Naive thymus-derived CD8-positive, alpha-beta T cell (primary cell): ENCODE measurements at regions not wholly inside any gene's neighbourhood (a gene's known extent, or its start where the extent isn't known, plus 50 kb on each side); places are given as distances from the start of the nearest gene placed in this dataset.

Experiments
- ATAC-seq, 2 donors: fragments of 150-1000 bp; cut with Tn5 transposase in 1 of 2; sonication (Bioruptor Pico), chemical (Tn5 transposase) in 1 of 2; 1 replicate in 1 of 2; 2 replicates in 1 of 2; pipeline ENCODE4 v1.10.0; 2021; ENCODE audit warnings: mild to moderate bottlenecking in 2 of 2, moderate library complexity in 2 of 2
- POLR2A ChIA-PET: fragments of 350-600 bp; sonication (Branson Sonifier 250); formaldehyde crosslinking; loops from one replicate; lab custom pipeline; 2021; ENCODE audit warnings: antibody characterized with exemption; lab: Charles Lee
- DNase-seq, 10 donors: peaks; one replicate each; pipeline versions ENCODE4 v3.0.0 to v3.0.0-alpha.2; 2020 to 2022
- H3K27ac Mint-ChIP-seq, 10 donors: one replicate each; pipeline ENCODE4 v1.8.0; 2020 to 2022; ENCODE audit warnings: mild to moderate bottlenecking in 10 of 10, mixed read lengths in 10 of 10, moderate library complexity in 4 of 10, inconsistent platforms in 1 of 10
- H3K27me3 Mint-ChIP-seq, 5 donors: one replicate each; pipeline ENCODE4 v1.8.0; 2021 to 2022; ENCODE audit warnings: mixed read lengths in 5 of 5
- H3K36me3 Mint-ChIP-seq, 3 donors: one replicate each; pipeline ENCODE4 v1.8.0; 2020 to 2022; ENCODE audit warnings: mixed read lengths in 3 of 3, mild to moderate bottlenecking in 2 of 3, inconsistent platforms in 1 of 3
- H3K4me1 Mint-ChIP-seq, 4 donors: one replicate each; pipeline ENCODE4 v1.8.0; 2021 to 2022; ENCODE audit warnings: mixed read lengths in 4 of 4
- H3K4me3 Mint-ChIP-seq, 10 donors: one replicate each; pipeline ENCODE4 v1.8.0; 2020 to 2022; ENCODE audit warnings: mild to moderate bottlenecking in 10 of 10, mixed read lengths in 10 of 10, moderate library complexity in 6 of 10, inconsistent platforms in 1 of 10
- H3K9me3 Mint-ChIP-seq, 9 donors: one replicate each; pipeline ENCODE4 v1.8.0; 2020 to 2022; ENCODE audit warnings: mixed read lengths in 9 of 9, mild to moderate bottlenecking in 3 of 9, inconsistent platforms in 1 of 9, moderate library complexity in 1 of 9

- no peak for DNase-seq
- peaks cover 0 to 13% (median 3%) of the 10 kb centered on the region in 9 donors for H3K9me3 Mint-ChIP-seq
- H3K27me3 Mint-ChIP-seq = no peaks in the 10 kb centered on the region
- peaks cover 0 to 3% (median 0%) of the 10 kb centered on the region in 4 donors for H3K4me1 Mint-ChIP-seq
- no peak overlapping the region for H3K4me3 Mint-ChIP-seq
- no peak for ATAC-seq
- POLR2A ChIA-PET = no interaction called here
- H3K36me3 Mint-ChIP-seq = no peaks in the 10 kb centered on the region
- H3K27ac Mint-ChIP-seq = no peak overlapping the region
These were observed 1306.9 kb downstream of the UQCRFS1 start for GRCh38 chr19:27906081-27906480.

DNA sequence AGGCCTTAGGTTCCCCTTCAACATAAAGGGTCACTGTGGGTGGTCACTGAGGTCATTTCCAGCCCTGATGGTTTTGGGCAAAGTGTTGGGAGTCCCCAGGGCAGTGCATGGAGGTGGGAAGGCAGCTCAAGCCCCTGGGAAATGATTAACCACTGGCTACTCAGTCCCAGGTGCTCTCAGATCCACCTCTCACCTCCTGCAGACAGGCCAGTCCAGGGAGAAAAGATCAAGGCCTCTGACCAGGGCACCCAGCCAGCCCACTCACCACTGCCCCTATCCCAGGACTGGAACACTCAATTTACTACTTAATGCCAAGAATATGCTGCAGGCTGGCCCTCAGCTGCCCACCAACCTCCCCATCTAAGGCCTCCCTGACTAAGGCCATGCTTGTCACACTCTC, 1307.9 kb downstream of the UQCRFS1 start:
- Mint-ChIP-seq H3K27me3 (peaks cover 0 to 1% (median 0%) of the 10 kb centered on the region in 5 donors), H3K36me3 (no peaks in the 10 kb centered on the region), H3K9me3 (peaks cover 0 to 12% (median 0%) of the 10 kb centered on the region in 9 donors), H3K4me1 (no peaks in the 10 kb centered on the region), H3K4me3 (no peak overlapping the region), H3K27ac (no peak overlapping the region)
- DNase-seq = no peak
- ATAC-seq = no peak
- POLR2A ChIA-PET = no interaction called here

GRCh38 chr19:27901078-27901477, 1311.9 kb downstream of the UQCRFS1 start:
- Mint-ChIP-seq H3K4me1 (no peaks in the 10 kb centered on the region), H3K27ac (no peak overlapping the region), H3K4me3 (no peak overlapping the region), H3K9me3 (peaks cover 0 to 15% (median 0%) of the 10 kb centered on the region in 9 donors), H3K36me3 (no peaks in the 10 kb centered on the region), H3K27me3 (peaks cover 0 to 2% (median 0%) of the 10 kb centered on the region in 5 donors)
- ATAC-seq = no peak
- no peak for DNase-seq
- POLR2A ChIA-PET = no interaction called here

DNA sequence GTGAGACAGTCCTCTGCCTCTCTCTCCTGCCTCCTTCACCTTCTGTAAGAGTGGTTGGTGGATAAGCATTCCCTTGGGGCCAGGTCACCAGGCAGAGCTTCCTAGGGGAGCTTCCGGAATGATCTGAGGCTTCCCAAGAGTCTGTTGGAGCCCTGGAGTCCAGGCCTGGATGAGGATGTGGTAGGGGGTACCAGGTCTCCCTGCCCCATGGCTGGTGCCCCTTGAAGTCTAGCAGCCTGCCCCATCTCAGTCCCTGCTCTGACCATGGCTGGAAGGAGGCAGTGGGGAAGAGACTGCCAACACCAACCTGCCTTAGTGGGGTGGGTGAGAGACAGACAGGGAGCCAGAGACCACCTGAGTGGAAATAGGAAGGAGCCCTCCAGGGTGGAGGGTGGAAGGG, 1316.9 kb downstream of the UQCRFS1 start:
- DNase-seq = no peak
- POLR2A ChIA-PET = no interaction called here
- Mint-ChIP-seq H3K36me3 (no peaks in the 10 kb centered on the region), H3K4me3 (no peak overlapping the region), H3K9me3 (peaks cover 0 to 33% (median 3%) of the 10 kb centered on the region in 9 donors), H3K27ac (no peak overlapping the region), H3K4me1 (no peaks in the 10 kb centered on the region), H3K27me3 (peaks cover 0 to 2% (median 0%) of the 10 kb centered on the region in 5 donors)
- no peak for ATAC-seq

DNA sequence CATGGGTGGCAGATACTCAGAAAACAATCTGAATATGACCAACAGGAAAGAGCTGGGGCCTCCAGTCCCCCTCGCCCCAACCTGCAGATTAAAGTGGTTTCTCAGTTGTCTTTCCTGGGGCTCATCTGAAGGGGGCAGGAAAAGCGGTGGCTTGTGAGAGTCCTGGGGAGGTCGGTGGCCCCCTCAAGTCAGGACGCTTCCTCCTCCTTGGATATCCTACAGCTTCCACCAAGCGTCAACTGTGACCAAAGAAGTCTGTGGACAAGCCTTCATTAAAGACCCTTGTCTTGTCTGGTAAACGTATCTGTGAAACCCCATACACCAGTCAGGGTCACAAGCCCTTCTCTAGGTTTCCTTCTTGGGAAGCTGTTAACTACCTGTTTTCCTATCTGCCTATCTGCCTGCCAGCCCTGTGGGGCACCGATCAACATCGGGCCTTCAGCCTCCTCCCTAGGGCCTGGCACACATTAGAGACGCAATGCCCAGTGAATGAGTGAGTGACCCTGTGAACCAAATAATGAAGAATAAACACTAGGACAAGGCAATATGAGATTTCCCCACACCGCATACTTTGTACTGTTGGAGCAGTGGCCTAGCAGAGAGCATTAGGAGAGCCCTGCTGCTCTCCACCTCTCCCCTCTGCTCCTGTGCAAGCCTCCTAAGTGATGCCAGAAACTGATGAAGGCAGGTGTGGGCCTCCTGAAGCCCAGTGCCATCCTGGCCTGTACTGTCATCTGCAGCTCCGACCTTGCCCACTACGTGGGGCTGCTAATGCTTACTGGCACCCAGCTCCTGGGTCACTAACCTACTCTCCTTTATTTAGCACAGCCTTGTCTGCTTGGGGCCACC, 1317.8 kb downstream of the UQCRFS1 start:
- Mint-ChIP-seq H3K36me3 (no peaks in the 10 kb centered on the region), H3K27me3 (peaks cover 0 to 1% (median 0%) of the 10 kb centered on the region in 5 donors), H3K4me1 (no peaks in the 10 kb centered on the region), H3K4me3 (no peak overlapping the region), H3K9me3 (peaks cover 0 to 24% (median under 1%) of the 10 kb centered on the region in 9 donors), H3K27ac (no peak overlapping the region)
- no peak for DNase-seq
- no peak for ATAC-seq
- POLR2A ChIA-PET = no interaction called here

GRCh38 chr19:27892500-27892899, 1320.5 kb downstream of the UQCRFS1 start:
- H3K27me3 Mint-ChIP-seq = no peaks in the 10 kb centered on the region
- H3K36me3 Mint-ChIP-seq = peaks cover 0 to 6% (median 0%) of the 10 kb centered on the region in 3 donors
- no peaks in the 10 kb centered on the region for H3K4me1 Mint-ChIP-seq
- peaks cover 0 to 22% (median 15%) of the 10 kb centered on the region in 9 donors for H3K9me3 Mint-ChIP-seq
- POLR2A ChIA-PET = no interaction called here
- H3K27ac Mint-ChIP-seq = peak overlapping the region in 1 of 10 donors; percentile 39
- no peak overlapping the region for H3K4me3 Mint-ChIP-seq
- no peak for DNase-seq
- ATAC-seq = no peak

GRCh38 chr19:27891411-27891810, 1321.5 kb downstream of the UQCRFS1 start:
- H3K27me3 Mint-ChIP-seq = no peaks in the 10 kb centered on the region
- peaks cover 0 to 32% (median 24%) of the 10 kb centered on the region in 9 donors for H3K9me3 Mint-ChIP-seq
- H3K4me3 Mint-ChIP-seq = no peak overlapping the region
- ATAC-seq (no peak), DNase-seq (no peak)
- H3K36me3 Mint-ChIP-seq = peaks cover 0 to 8% (median 0%) of the 10 kb centered on the region in 3 donors
- H3K4me1 Mint-ChIP-seq = no peaks in the 10 kb centered on the region
- POLR2A ChIA-PET = no interaction called here
- H3K27ac Mint-ChIP-seq = no peak overlapping the region

- Mint-ChIP-seq H3K9me3 (peaks cover 1 to 38% (median 27%) of the 10 kb centered on the region in 9 donors), H3K4me1 (no peaks in the 10 kb centered on the region), H3K36me3 (peaks cover 0 to 11% (median 0%) of the 10 kb centered on the region in 3 donors), H3K4me3 (no peak overlapping the region), H3K27ac (no peak overlapping the region), H3K27me3 (no peaks in the 10 kb centered on the region)
- DNase-seq (no peak), ATAC-seq (no peak)
- POLR2A ChIA-PET = no interaction called here
These were observed 1322.3 kb downstream of the UQCRFS1 start for GRCh38 chr19:27890696-27891095.

DNA sequence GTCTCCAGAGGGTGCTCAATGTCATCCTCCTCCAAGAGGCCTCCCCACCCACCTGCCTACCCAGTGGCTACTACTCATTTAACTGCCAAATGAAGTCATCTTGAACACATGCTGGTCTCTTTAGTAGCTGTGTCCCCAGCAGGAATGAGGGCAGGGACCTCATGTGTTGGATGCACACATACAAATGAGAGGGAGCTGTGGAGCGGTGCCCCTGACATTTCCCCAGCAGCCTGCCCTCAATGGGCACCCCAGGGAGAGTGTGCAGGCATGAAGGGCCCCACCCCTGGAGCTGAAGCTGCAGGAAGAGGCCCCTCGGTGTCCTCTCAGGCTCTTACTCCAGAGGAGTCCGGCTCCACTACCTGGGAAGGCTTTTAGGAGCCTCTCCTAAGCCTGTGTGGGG, 1322.7 kb downstream of the UQCRFS1 start:
- Mint-ChIP-seq H3K36me3 (peaks cover 0 to 11% (median 0%) of the 10 kb centered on the region in 3 donors), H3K4me3 (no peak overlapping the region), H3K27me3 (no peaks in the 10 kb centered on the region), H3K9me3 (peaks cover 2 to 42% (median 28%) of the 10 kb centered on the region in 9 donors), H3K27ac (no peak overlapping the region), H3K4me1 (no peaks in the 10 kb centered on the region)
- no peak for DNase-seq
- POLR2A ChIA-PET = no interaction called here
- no peak for ATAC-seq

DNA sequence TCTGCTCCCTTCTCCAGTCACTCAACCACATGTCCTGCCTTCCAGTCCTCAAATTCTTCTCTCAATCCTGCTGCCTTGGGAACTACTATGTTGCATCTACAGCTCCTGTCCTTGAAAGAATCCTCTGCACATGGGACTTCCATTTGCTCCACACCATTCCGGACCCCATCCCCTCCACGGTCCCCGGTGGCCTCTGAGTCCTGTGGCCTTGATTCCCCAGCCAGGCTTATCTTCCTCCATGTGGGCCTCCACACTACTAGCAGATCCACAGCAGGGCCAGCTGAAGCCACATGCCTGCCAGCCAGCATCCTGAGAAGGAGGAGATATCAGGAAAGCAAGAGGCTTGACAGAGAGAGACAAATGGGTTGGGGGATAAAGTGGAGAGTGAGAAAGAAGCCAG, 1323.8 kb downstream of the UQCRFS1 start:
- POLR2A ChIA-PET = no interaction called here
- H3K4me3 Mint-ChIP-seq = no peak overlapping the region
- ATAC-seq (no peak), DNase-seq (no peak)
- H3K4me1 Mint-ChIP-seq = no peaks in the 10 kb centered on the region
- H3K27ac Mint-ChIP-seq = no peak overlapping the region
- no peaks in the 10 kb centered on the region for H3K27me3 Mint-ChIP-seq
- H3K9me3 Mint-ChIP-seq = peaks cover 5 to 47% (median 31%) of the 10 kb centered on the region in 9 donors
- peaks cover 0 to 14% (median 0%) of the 10 kb centered on the region in 3 donors for H3K36me3 Mint-ChIP-seq

DNA sequence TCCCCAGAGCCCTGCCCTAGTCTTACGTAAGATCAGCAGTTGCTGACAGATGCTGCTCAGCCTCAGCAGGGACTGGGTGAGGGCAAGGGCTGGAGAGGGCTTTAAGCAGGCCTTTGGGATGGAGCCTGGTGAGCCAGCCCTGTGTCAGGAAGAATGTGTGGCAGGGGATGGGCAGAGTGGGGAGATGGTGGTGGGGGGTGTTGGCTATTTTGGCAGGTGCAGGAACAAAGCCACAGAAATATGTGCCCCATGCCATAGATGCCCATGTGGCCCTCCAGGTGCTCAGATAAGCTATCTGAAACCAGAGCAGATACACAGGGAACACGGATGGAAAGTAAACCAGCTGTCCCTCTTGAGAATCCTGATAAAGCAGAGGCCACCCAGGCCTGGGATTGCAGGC, 1325.0 kb downstream of the UQCRFS1 start:
- ATAC-seq = no peak

GRCh38 chr19:27885359-27885758, 1327.6 kb downstream of the UQCRFS1 start:
- H3K36me3 Mint-ChIP-seq = peaks cover 0 to 24% (median 0%) of the 10 kb centered on the region in 3 donors
- H3K9me3 Mint-ChIP-seq = peaks cover 5 to 77% (median 33%) of the 10 kb centered on the region in 9 donors
- no peaks in the 10 kb centered on the region for H3K27me3 Mint-ChIP-seq
- H3K4me3 Mint-ChIP-seq = no peak overlapping the region
- H3K4me1 Mint-ChIP-seq = no peaks in the 10 kb centered on the region
- DNase-seq (no peak), ATAC-seq (no peak)
- POLR2A ChIA-PET = no interaction called here
- no peak overlapping the region for H3K27ac Mint-ChIP-seq

More for the DNA sequence above, 1325.0 kb downstream of the UQCRFS1 start:
- H3K9me3 Mint-ChIP-seq = peaks cover 5 to 56% (median 26%) of the 10 kb centered on the region in 9 donors
- H3K4me1 Mint-ChIP-seq = no peaks in the 10 kb centered on the region
- no peak overlapping the region for H3K27ac Mint-ChIP-seq
- no peaks in the 10 kb centered on the region for H3K27me3 Mint-ChIP-seq
- H3K36me3 Mint-ChIP-seq = peaks cover 0 to 17% (median 0%) of the 10 kb centered on the region in 3 donors
- no peak overlapping the region for H3K4me3 Mint-ChIP-seq
- POLR2A ChIA-PET = no interaction called here
- DNase-seq = no peak

DNA sequence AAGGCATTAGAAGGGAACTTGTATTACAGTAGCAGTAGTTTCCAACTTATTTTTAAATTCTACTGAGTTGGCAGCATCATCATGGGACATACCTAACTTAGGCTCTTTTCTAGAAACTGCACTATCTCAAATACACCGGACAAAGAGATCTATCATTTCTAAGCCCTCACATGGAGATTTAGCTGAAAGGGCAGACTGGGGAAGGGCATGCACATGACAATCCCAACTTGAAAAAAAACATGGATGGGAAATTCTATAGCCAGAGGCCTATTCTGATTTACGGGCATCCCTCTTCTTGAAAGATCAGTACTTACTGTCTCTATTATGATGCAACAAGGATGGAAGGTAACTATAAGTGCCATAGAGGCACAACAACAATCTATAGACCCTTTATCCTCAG, 1328.6 kb downstream of the UQCRFS1 start:
- Mint-ChIP-seq H3K27ac (no peak overlapping the region), H3K4me1 (no peaks in the 10 kb centered on the region), H3K27me3 (no peaks in the 10 kb centered on the region), H3K9me3 (peaks cover 5 to 82% (median 33%) of the 10 kb centered on the region in 9 donors), H3K36me3 (peaks cover 0 to 24% (median 0%) of the 10 kb centered on the region in 3 donors), H3K4me3 (no peak overlapping the region)
- no peak for DNase-seq
- POLR2A ChIA-PET = no interaction called here
- no peak for ATAC-seq
